ENCODE measurements at regions not wholly inside any gene's neighbourhood (a gene's known extent, or its start where the extent isn't known, plus 50 kb on each side); places are given as distances from the start of the nearest gene placed in this dataset.

DNA sequence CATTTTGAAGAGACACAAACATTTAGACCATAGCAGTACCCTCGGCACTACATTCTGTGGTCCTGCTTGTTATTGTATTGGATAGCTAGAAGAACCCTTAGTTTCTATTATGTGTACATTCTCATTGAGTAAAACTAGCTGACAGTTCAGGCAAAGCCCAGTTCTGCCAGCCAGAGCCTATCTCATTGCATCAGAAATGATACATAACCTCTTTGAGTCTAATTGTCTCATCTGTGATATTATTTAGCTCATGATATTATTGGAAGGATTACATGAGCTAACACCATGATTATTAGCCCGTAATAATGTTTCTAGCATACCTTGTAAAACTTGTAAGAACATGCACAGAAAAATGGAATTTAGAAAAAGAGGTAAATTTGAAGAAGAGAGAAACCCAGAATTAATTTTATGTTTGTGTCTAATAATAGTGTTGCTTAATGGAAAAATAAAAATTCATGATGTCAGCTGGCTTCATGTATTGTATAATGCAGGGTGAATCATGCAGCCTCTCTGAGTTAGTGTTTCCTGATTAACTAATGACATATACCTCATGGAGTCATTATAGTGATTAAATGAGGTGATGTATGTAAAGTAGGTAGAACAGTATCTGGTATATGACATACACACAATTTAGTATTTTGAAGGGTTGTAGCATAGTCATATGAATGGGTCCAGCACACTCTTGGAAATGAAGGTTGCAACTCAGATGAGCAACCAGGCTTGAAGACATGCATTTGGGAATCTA is 339.4 kb upstream of the GRM7 start:
- no peak overlapping the region for H3K27ac ChIP-seq
- H3K4me3 ChIP-seq, result no peak overlapping the region
- no peak for TF ChIP-seq POLR2A (IDR thresholded peaks at IDR 0.05)
- TF ChIP-seq EP300 (IDR thresholded peaks at IDR 0.05), result no peak
- TF ChIP-seq CTCF (IDR thresholded peaks at IDR 0.05), result no peak
- no peaks in the 10 kb centered on the region for H3K36me3 ChIP-seq
- no peak for DNase-seq
- no peaks in the 10 kb centered on the region for H3K9me3 ChIP-seq
- no peaks in the 10 kb centered on the region for H3K27me3 ChIP-seq
- 69 to 96% (median 94%) methylated on average over 2 of the region's 2 CpGs for WGBS, 3 donors
- no peaks in the 10 kb centered on the region for H3K4me1 ChIP-seq (ENCODE audit: insufficient read depth)
- intact Hi-C loops (cut with DNase I), result no loop called here

DNA sequence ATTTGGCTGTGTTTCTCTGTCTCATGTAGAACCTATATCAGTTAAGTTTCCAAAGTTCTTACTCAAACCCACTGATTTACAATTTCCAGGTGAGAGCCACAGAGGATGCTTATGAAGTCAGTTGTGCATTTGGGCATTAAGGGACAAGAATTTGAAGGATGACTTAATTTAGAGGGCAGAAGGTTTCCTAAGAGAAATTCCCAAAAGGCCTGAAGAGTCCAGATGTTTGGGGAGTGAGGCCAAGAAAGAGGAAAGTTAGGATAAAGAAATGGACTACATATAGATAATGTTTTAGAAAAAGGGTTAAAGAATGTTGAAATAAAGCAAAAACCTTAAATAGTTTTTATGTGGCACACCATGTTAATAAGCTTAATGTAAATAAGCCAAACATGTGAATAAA is 338.7 kb upstream of the GRM7 start:
- intact Hi-C loops (cut with DNase I), result no loop called here
- no peak for TF ChIP-seq CTCF (IDR thresholded peaks at IDR 0.05)
- no peak for TF ChIP-seq EP300 (IDR thresholded peaks at IDR 0.05)
- TF ChIP-seq POLR2A (IDR thresholded peaks at IDR 0.05), result no peak
- Histone ChIP-seq H3K27ac (no peak overlapping the region), H3K36me3 (no peaks in the 10 kb centered on the region), H3K4me3 (no peak overlapping the region), H3K27me3 (no peaks in the 10 kb centered on the region), H3K9me3 (no peaks in the 10 kb centered on the region), H3K4me1 (ENCODE audit: insufficient read depth) (no peaks in the 10 kb centered on the region)
- DNase-seq, result no peak

DNA sequence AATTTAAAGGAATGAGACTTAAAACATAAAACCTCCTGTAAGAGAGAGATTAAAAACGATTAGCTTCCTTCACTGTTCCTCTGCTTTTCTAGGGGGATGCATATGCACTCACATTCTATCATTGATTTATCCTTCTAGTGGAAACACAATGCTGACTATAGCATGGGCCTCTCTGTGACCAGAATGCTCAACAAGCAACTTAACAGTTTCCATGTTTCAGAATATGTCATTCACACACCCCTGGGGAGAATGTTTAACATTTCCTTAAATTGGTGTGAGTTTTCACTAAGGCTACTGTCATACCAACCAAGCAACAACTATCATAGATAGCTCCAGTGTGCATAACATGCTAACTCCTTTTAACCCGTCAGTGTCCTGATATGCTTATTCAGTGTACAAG is 337.9 kb upstream of the GRM7 start:
- H3K27ac ChIP-seq, result no peak overlapping the region
- H3K27me3 ChIP-seq, result no peaks in the 10 kb centered on the region
- intact Hi-C loops (cut with DNase I), result no loop called here
- no peak for DNase-seq
- no peaks in the 10 kb centered on the region for H3K9me3 ChIP-seq
- no peaks in the 10 kb centered on the region for H3K36me3 ChIP-seq
- TF ChIP-seq EP300 (IDR thresholded peaks at IDR 0.05), result no peak
- no peak for TF ChIP-seq CTCF (IDR thresholded peaks at IDR 0.05)
- no peak for TF ChIP-seq POLR2A (IDR thresholded peaks at IDR 0.05)
- H3K4me3 ChIP-seq, result no peak overlapping the region
- 56 to 65% (median 58%) methylated on average over 2 of the region's 2 CpGs for WGBS, 3 donors
- H3K4me1 ChIP-seq (ENCODE audit: insufficient read depth), result no peaks in the 10 kb centered on the region

DNA sequence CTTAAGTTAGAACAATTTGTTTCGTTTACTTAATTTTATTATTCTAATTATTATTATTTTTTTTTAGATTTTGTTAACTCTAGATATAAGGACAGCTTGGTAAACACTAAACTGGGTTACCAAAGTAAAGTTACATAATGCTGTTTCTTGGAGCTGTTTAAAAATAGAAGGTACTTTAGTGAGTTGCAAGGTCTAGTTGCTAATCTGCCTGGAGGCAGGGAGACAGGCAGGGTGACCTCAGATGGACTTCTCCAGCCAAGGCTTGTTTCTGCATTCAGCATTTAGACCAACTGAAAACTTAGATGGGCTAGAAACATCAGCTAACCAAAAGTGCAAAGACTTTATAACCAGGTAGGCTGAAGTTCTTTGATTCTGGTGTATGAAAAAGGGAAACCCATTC is 336.4 kb upstream of the GRM7 start:
- Histone ChIP-seq H3K27ac (no peak overlapping the region), H3K4me3 (no peak overlapping the region), H3K4me1 (ENCODE audit: insufficient read depth) (no peaks in the 10 kb centered on the region), H3K36me3 (no peaks in the 10 kb centered on the region), H3K27me3 (no peaks in the 10 kb centered on the region), H3K9me3 (no peaks in the 10 kb centered on the region)
- DNase-seq, result no peak
- TF ChIP-seq POLR2A (IDR thresholded peaks at IDR 0.05) (no peak), CTCF (IDR thresholded peaks at IDR 0.05) (no peak), EP300 (IDR thresholded peaks at IDR 0.05) (no peak)
- intact Hi-C loops (cut with DNase I), result no loop called here
- 45 to 53% (median 45%) methylated on average over 1 of the region's 1 CpG for WGBS, 3 donors
